H1 (cell line): ENCODE measurements at regions not wholly inside any gene's neighbourhood (a gene's known extent, or its start where the extent isn't known, plus 50 kb on each side); places are given as distances from the start of the nearest gene placed in this dataset.

Experiments used
- CTCF ChIA-PET: fragments of 300-600 bp; sonication (Branson Sonifier 250); formaldehyde crosslinking; loops from one replicate; lab custom pipeline; 2021; ENCODE audit not compliant: partially characterized antibody; lab: Charles Lee
- POLR2A ChIA-PET: fragments of 300-600 bp; sonication (Branson Sonifier 250); formaldehyde crosslinking; loops from one replicate; lab custom pipeline; 2021; ENCODE audit warnings: inconsistent platforms; ENCODE audit not compliant: partially characterized antibody; lab: Charles Lee
- DNase-seq, 2 experiments: peaks; one replicate each; pipeline versions ENCODE4 v3.0.0 to v3.0.0-alpha.2; 2010 to 2022; ENCODE audit warnings: low spot score in 2 of 2, low read depth in 1 of 2, mixed read lengths in 1 of 2
- FAIRE-seq: peaks from 2 replicates; lab custom pipeline; 2011; peaks lifted over from hg19 to GRCh38; lab: Jason Lieb, UNC
- H2AFZ ChIP-seq: 2 replicates; pipeline ENCODE4 v1.8.1; 2012; ENCODE audit warnings: low read length, inconsistent platforms
- H2AK5ac ChIP-seq: 2 replicates; pipeline ENCODE4 v1.6.1; 2013; ENCODE audit warnings: low read depth, low read length
- H2BK120ac ChIP-seq: replicated peaks from 2 replicates; pipeline ENCODE3; 2013; ENCODE audit warnings: low read depth, low read length, inconsistent platforms
- H2BK12ac ChIP-seq: 2 replicates; pipeline ENCODE4 v1.6.1; 2013; ENCODE audit warnings: low read depth, low read length
- H2BK15ac ChIP-seq: 2 replicates; pipeline ENCODE4 v1.6.1; 2013; ENCODE audit warnings: low read length
- H2BK20ac ChIP-seq: 2 replicates; pipeline ENCODE4 v1.6.1; 2013; ENCODE audit warnings: low read length
- H2BK5ac ChIP-seq: 2 replicates; pipeline ENCODE4 v1.6.1; 2013; ENCODE audit warnings: low read depth, low read length
- H3K14ac ChIP-seq: 2 replicates; pipeline ENCODE4 v1.6.1; 2013; ENCODE audit warnings: inconsistent platforms; ENCODE audit not compliant: insufficient read length
- H3K18ac ChIP-seq: 2 replicates; pipeline ENCODE4 v1.6.1; 2013; ENCODE audit warnings: low read length; ENCODE audit errors: extremely low read depth
- H3K23ac ChIP-seq: 2 replicates; pipeline ENCODE4 v1.6.1; 2013; ENCODE audit warnings: inconsistent platforms; ENCODE audit not compliant: insufficient read length
- H3K23me2 ChIP-seq: 2 replicates; pipeline ENCODE4 v1.6.1; 2013; ENCODE audit warnings: low read depth, low read length
- H3K27ac ChIP-seq: 2 replicates; pipeline ENCODE4 v1.6.1; 2011; ENCODE audit warnings: low read depth, low read length, inconsistent platforms
- H3K27me3 ChIP-seq, 4 experiments: replicated peaks in 1 of 4; 1 replicate in 1 of 4; 2 replicates in 3 of 4; pipeline versions ENCODE4 v1.6.1 to v1.8.1; 2011 to 2013; ENCODE audit warnings: low read length in 3 of 4, mild to moderate bottlenecking in 3 of 4, inconsistent platforms in 2 of 4, mixed read lengths in 2 of 4, moderate library complexity in 1 of 4; ENCODE audit not compliant: control insufficient read depth in 3 of 4, insufficient read depth in 3 of 4; ENCODE audit errors: extremely low read depth in 1 of 4
- H3K36me3 ChIP-seq, 4 experiments: 2 replicates each; pipeline versions ENCODE4 v1.6.1 to v1.8.1; 2011 to 2013; ENCODE audit warnings: mild to moderate bottlenecking in 4 of 4, low read length in 3 of 4, moderate library complexity in 2 of 4, control low read depth in 1 of 4, inconsistent platforms in 1 of 4; ENCODE audit not compliant: insufficient read depth in 4 of 4, control insufficient read depth in 2 of 4
- H3K4ac ChIP-seq: replicated peaks from 2 replicates; pipeline ENCODE3; 2013; ENCODE audit warnings: low read length, low read depth, mixed read lengths, inconsistent platforms; ENCODE audit not compliant: insufficient read length
- H3K4me1 ChIP-seq, 4 experiments: replicated peaks in 1 of 4; 1 replicate in 1 of 4; 2 replicates in 3 of 4; pipeline versions ENCODE4 v1.6.1 to v1.8.1; 2011 to 2013; ENCODE audit warnings: low read length in 3 of 4, inconsistent platforms in 2 of 4, mixed read lengths in 1 of 4; ENCODE audit not compliant: insufficient read depth in 4 of 4, control insufficient read depth in 3 of 4
- H3K4me2 ChIP-seq, 2 experiments: 2 replicates each; pipeline versions ENCODE4 v1.6.1 to v1.8.1; 2011 to 2013; ENCODE audit warnings: low read depth in 2 of 2, low read length in 2 of 2, control low read depth in 1 of 2, inconsistent platforms in 1 of 2, mild to moderate bottlenecking in 1 of 2; ENCODE audit not compliant: insufficient read depth in 1 of 2
- H3K4me3 ChIP-seq, 4 experiments: fragments of 200-600, 300-600 bp in 1 of 4; sonication (generic), shearing (Covaris generic), sonication (Bioruptor Twin) in 1 of 4; 2 replicates each; pipeline versions ENCODE4 v1.5.1 to v1.8.1; 2011 to 2016; ENCODE audit warnings: low read length in 4 of 4, low read depth in 3 of 4, control low read depth in 2 of 4, inconsistent platforms in 2 of 4, mild to moderate bottlenecking in 2 of 4, mixed read lengths in 1 of 4, moderate library complexity in 1 of 4; ENCODE audit not compliant: insufficient read depth in 2 of 4; ENCODE audit errors: extremely low read depth in 1 of 4
- H3K56ac ChIP-seq: replicated peaks from 2 replicates; pipeline ENCODE3; 2013; ENCODE audit warnings: low read depth, mild to moderate bottlenecking, mixed read lengths, low read length, inconsistent platforms; ENCODE audit not compliant: insufficient read length
- H3K79me1 ChIP-seq: 2 replicates; pipeline ENCODE4 v1.6.1; 2013; ENCODE audit warnings: low read depth, low read length, control low read depth
- H3K79me2 ChIP-seq, 2 experiments: 2 replicates each; pipeline versions ENCODE4 v1.6.1 to v1.8.1; 2012 to 2013; ENCODE audit warnings: low read length in 2 of 2, mild to moderate bottlenecking in 2 of 2, inconsistent platforms in 1 of 2; ENCODE audit not compliant: insufficient read depth in 2 of 2, control insufficient read depth in 1 of 2
- H3K9ac ChIP-seq, 4 experiments: replicated peaks in 1 of 4; 1 replicate in 1 of 4; 2 replicates in 3 of 4; pipeline versions ENCODE4 v1.6.1 to v1.8.1; 2011 to 2013; ENCODE audit warnings: low read depth in 3 of 4, low read length in 3 of 4, control low read depth in 2 of 4, mild to moderate bottlenecking in 2 of 4, moderate library complexity in 2 of 4, inconsistent platforms in 1 of 4; ENCODE audit errors: extremely low read depth in 1 of 4
- H3K9me3 ChIP-seq, 2 experiments: 2 replicates each; pipeline versions ENCODE4 v1.6.1 to v1.8.1; 2012 to 2013; ENCODE audit warnings: mild to moderate bottlenecking in 2 of 2, moderate library complexity in 2 of 2, control low read depth in 1 of 2, inconsistent platforms in 1 of 2, low read depth in 1 of 2, low read length in 1 of 2, mixed read lengths in 1 of 2; ENCODE audit not compliant: insufficient read depth in 2 of 2
- H4K20me1 ChIP-seq, 2 experiments: replicated peaks in 1 of 2; 2 replicates each; pipeline versions ENCODE3 to v1.8.1; 2011 to 2013; ENCODE audit warnings: inconsistent platforms in 2 of 2, low read length in 2 of 2, mild to moderate bottlenecking in 1 of 2; ENCODE audit not compliant: insufficient read depth in 2 of 2, control insufficient read depth in 1 of 2
- H4K5ac ChIP-seq: 2 replicates; pipeline ENCODE4 v1.6.1; 2013; ENCODE audit warnings: low read length, low read depth, mixed read lengths, inconsistent platforms; ENCODE audit not compliant: insufficient read length
- H4K8ac ChIP-seq: 2 replicates; pipeline ENCODE4 v1.8.0; 2013; ENCODE audit warnings: mild to moderate bottlenecking, moderate library complexity, low read length, inconsistent platforms; ENCODE audit not compliant: insufficient read depth; ENCODE audit errors: extremely low read depth
- H4K91ac ChIP-seq: replicated peaks from 2 replicates; pipeline ENCODE3; 2013; ENCODE audit warnings: low read length, mixed read lengths, inconsistent platforms; ENCODE audit not compliant: insufficient read length
- E2F6 ChIP-seq: IDR thresholded peaks from 2 replicates; pipeline ENCODE4 v1.6.1; 2012; ENCODE audit warnings: inconsistent platforms
- EGR1 ChIP-seq: IDR thresholded peaks from 2 replicates; pipeline ENCODE4 v1.6.1; 2011; ENCODE audit warnings: low read depth, low read length, borderline replicate concordance
- FOSL1 ChIP-seq: IDR thresholded peaks from 2 replicates; pipeline ENCODE4 v1.6.1; 2011; ENCODE audit warnings: mild to moderate bottlenecking, low read depth, low read length, moderate library complexity; ENCODE audit not compliant: insufficient read depth
- GABPA ChIP-seq: IDR thresholded peaks from 2 replicates; pipeline ENCODE4 v1.6.1; 2011; ENCODE audit warnings: mild to moderate bottlenecking, low read length, moderate library complexity, borderline replicate concordance; ENCODE audit not compliant: insufficient read depth
- KDM1A ChIP-seq: fragments of 200-600, 300-600 bp; sonication (generic); IDR thresholded peaks from 2 replicates; pipeline ENCODE4 v1.7.1; 2016; ENCODE audit warnings: mild to moderate bottlenecking, low read length, borderline replicate concordance
- NANOG ChIP-seq: IDR thresholded peaks from 2 replicates; pipeline ENCODE4 v1.6.1; 2011; ENCODE audit warnings: low read length, low read depth, mild to moderate bottlenecking, inconsistent platforms; ENCODE audit not compliant: insufficient read depth, poor library complexity, severe bottlenecking
- NRF1 ChIP-seq: IDR thresholded peaks from 2 replicates; pipeline ENCODE4 v1.6.1; 2011; ENCODE audit warnings: mild to moderate bottlenecking, low read depth, low read length, improper control_type of control experiment
- RNF2 ChIP-seq: fragments of 200-900, 300-1000 bp; sonication (generic); IDR thresholded peaks from 2 replicates; pipeline ENCODE4 v1.7.1; 2016; ENCODE audit warnings: borderline replicate concordance, low read depth, mild to moderate bottlenecking, antibody characterized with exemption, low read length; ENCODE audit not compliant: poor library complexity, severe bottlenecking; ENCODE audit errors: missing control alignments
- SIX5 ChIP-seq: IDR thresholded peaks from 2 replicates; pipeline ENCODE4 v1.6.1; 2011; ENCODE audit warnings: mild to moderate bottlenecking, low read depth, low read length
- SP2 ChIP-seq: IDR thresholded peaks from 2 replicates; pipeline ENCODE4 v1.6.1; 2012; ENCODE audit warnings: mild to moderate bottlenecking, low read length, inconsistent platforms
- WGBS, 2 experiments: shearing (Covaris generic) in 1 of 2; methylation state at CpG; one replicate each; pipeline versions ENCODE4 v1.1.6 to v1.1.7; 2013 to 2015; ENCODE audit warnings: low lambda C conversion rate in 2 of 2, mixed read lengths in 2 of 2, inconsistent platforms in 1 of 2, low coverage in 1 of 2, missing lambda C conversion rate in 1 of 2; ENCODE audit not compliant: insufficient replicate concordance in 2 of 2, insufficient coverage in 1 of 2, insufficient read length in 1 of 2; ENCODE audit errors: extremely low coverage in 1 of 2, missing lambda C conversion rate in 1 of 2; 5-methylcytosine and 5-hydroxymethylcytosine counted together
- TF ChIP-seq, protein P1 (sequence below), 3 experiments: IDR thresholded peaks; 1 replicate in 2 of 3; 2 replicates in 1 of 3; pipeline versions ENCODE4 v1.5.1 to v1.6.1; 2011; ENCODE audit warnings: low read length in 3 of 3, mild to moderate bottlenecking in 3 of 3, inconsistent platforms in 2 of 3, low read depth in 1 of 3, moderate library complexity in 1 of 3; ENCODE audit not compliant: insufficient read depth in 1 of 3; ENCODE audit errors: control extremely low read depth in 1 of 3

DNA sequence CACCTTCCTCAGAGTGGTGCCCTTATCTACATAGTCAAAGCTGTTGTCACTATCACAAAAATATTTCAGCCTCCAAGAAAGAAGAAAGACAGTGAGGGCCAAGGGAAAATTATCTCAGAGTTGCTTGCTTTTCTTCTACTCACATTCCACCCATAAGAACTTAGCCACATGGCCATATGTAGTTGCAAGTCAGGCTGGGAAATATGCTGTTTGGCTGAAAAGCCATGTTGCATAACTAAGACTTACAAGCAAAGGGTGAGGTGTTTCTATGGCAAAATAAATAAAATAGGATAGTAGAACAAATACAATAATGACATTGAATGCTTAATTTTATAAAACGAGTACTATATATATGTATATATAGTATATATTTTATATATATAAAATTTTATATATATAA, 365.9 kb upstream of the PABPC4L start:
- H3K79me1 ChIP-seq, result no peaks in the 10 kb centered on the region
- H3K23ac ChIP-seq, result no peak overlapping the region
- no peak overlapping the region for H2AK5ac ChIP-seq
- H3K27me3 ChIP-seq, result no peaks in the 10 kb centered on the region
- no peaks in the 10 kb centered on the region for H3K23me2 ChIP-seq
- H3K27ac ChIP-seq, result no peak overlapping the region
- H3K36me3 ChIP-seq, result no peaks in the 10 kb centered on the region
- H3K18ac ChIP-seq, result no peak overlapping the region
- H2BK12ac ChIP-seq, result no peak overlapping the region
- no peak overlapping the region for H2BK20ac ChIP-seq
- no peak overlapping the region for H2BK120ac ChIP-seq
- no peak overlapping the region for H4K5ac ChIP-seq
- H3K14ac ChIP-seq, result no peak overlapping the region
- no peak overlapping the region for H2BK15ac ChIP-seq
- no peak for TF ChIP-seq FOSL1
- TF ChIP-seq SIX5, result no peak
- TF ChIP-seq EGR1, result no peak
- no peak for TF ChIP-seq SP2
- no peak for TF ChIP-seq KDM1A
- TF ChIP-seq E2F6, result no peak
- TF ChIP-seq, protein P1, sequence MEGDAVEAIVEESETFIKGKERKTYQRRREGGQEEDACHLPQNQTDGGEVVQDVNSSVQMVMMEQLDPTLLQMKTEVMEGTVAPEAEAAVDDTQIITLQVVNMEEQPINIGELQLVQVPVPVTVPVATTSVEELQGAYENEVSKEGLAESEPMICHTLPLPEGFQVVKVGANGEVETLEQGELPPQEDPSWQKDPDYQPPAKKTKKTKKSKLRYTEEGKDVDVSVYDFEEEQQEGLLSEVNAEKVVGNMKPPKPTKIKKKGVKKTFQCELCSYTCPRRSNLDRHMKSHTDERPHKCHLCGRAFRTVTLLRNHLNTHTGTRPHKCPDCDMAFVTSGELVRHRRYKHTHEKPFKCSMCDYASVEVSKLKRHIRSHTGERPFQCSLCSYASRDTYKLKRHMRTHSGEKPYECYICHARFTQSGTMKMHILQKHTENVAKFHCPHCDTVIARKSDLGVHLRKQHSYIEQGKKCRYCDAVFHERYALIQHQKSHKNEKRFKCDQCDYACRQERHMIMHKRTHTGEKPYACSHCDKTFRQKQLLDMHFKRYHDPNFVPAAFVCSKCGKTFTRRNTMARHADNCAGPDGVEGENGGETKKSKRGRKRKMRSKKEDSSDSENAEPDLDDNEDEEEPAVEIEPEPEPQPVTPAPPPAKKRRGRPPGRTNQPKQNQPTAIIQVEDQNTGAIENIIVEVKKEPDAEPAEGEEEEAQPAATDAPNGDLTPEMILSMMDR (IDR thresholded peaks at IDR 0.05; ENCODE audit: control extremely low read depth in 1 of 3, insufficient read depth in 1 of 3, low read depth in 1 of 3, low read length in 3 of 3), result no peak
- no peak for TF ChIP-seq GABPA
- TF ChIP-seq NANOG, result no peak
- TF ChIP-seq NRF1, result no peak
- TF ChIP-seq RNF2, result no peak
- no peak overlapping the region for H4K8ac ChIP-seq
- H4K20me1 ChIP-seq, result no peaks in the 10 kb centered on the region
- H3K4me2 ChIP-seq, result no peak overlapping the region
- H3K4me3 ChIP-seq, result no peak overlapping the region
- H3K4ac ChIP-seq, result no peak overlapping the region
- no peak for FAIRE-seq
- WGBS, 2 experiments, result 96% methylated on average over 1 of the region's 1 CpG; no CpG with 5 or more reads in 1 of the 2 experiments
- H3K56ac ChIP-seq, result no peak overlapping the region
- H3K9me3 ChIP-seq, result peaks cover 0 to 3% of the 10 kb centered on the region in 2 experiments; a peak in 1 of 4 replicates
- H2AFZ ChIP-seq, result no peak overlapping the region
- no peak overlapping the region for H4K91ac ChIP-seq
- no peak overlapping the region for H3K9ac ChIP-seq
- H2BK5ac ChIP-seq, result no peak overlapping the region
- no peaks in the 10 kb centered on the region for H3K4me1 ChIP-seq
- ChIA-PET POLR2A (no interaction called here), CTCF (interaction anchor here (0.5 kb wide), 1 partner anchor 119 kb away, joined by 3 read pairs; no protein-coding TSS in a partner anchor)
- no peaks in the 10 kb centered on the region for H3K79me2 ChIP-seq
- DNase-seq, result no peak
